ENCODE measurements at regions not wholly inside any gene's neighbourhood (a gene's known extent, or its start where the extent isn't known, plus 50 kb on each side); places are given as distances from the start of the nearest gene placed in this dataset.

GRCh38 chr1:56442290-56442877, 137.0 kb downstream of the PLPP3 start:
- DNase-seq = no peak

DNA sequence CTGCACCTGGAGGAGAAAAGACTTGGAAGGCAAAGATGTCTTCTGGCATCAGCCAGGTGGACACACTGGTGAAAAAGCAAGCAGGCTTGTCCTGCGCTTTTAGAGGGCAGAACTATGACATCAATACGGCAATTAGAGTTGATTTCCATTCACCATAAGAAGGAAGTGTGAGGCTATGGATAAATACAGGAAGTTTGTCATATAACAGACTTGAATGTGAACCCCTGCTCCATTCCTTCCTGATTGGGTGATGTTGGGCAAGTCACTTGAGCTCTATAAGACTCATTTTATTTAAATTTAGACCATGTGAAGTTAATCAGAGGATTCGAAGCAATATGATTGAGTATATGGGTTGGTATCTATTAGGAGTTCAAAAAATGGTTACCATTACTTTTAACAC, 137.8 kb downstream of the PLPP3 start:
- no peak for DNase-seq

- DNase-seq = no peak
These were observed 139.6 kb downstream of the PLPP3 start for GRCh38 chr1:56439610-56440264.

DNA sequence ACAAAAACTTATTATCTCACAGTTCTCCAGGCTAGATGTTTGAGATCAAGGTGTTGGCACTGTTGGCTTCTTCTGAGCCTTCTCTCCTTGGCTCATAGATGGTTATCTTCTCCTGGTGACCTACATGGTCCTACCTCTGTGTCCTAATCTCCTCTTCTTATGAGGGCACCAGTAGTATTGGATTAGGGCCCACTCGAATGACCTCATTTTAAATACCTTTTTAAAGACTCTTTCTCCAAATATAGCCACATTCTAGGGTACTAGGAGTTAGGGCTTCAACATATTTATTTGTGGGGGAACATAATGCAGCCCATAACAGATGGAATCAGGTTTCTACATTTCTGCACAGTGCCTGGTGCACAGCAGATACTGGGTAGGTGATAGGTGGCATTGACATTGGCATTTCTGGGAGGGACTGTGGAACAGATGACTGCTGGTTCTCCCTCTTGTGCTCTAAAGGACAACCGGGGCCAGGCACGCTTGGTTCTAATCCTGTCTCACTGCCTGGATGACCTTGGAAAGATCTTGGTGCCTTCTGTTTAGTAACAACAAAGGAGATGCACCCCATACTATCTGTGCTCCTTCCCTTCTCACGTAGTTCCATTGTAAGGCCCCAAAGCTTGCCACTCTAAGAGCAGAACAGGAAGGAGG, 140.3 kb downstream of the PLPP3 start:
- DNase-seq = no peak

- DNase-seq = no peak
These were observed 141.4 kb downstream of the PLPP3 start for GRCh38 chr1:56437959-56438358.

GRCh38 chr1:56436912-56437417, 142.4 kb downstream of the PLPP3 start:
- no peak for DNase-seq

DNA sequence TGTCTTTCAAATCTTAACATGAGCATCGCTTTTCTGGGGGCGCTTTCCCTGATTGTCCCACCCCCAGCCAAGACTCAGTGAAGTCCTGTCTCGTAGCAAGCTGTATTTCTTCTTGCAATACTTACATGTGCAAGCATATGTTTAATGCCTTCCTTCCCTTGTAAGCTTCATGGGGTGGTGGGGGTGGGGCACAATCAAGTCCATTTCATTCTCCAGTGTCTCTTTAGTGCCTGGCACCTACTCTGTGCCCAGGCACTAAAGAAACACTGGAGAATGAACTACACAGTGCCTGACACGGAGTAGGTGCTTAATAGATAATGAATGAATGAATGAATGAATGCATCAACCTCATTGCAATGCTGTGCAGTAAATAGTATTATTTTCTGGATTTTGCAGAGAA, 143.1 kb downstream of the PLPP3 start:
- no peak for DNase-seq

DNA sequence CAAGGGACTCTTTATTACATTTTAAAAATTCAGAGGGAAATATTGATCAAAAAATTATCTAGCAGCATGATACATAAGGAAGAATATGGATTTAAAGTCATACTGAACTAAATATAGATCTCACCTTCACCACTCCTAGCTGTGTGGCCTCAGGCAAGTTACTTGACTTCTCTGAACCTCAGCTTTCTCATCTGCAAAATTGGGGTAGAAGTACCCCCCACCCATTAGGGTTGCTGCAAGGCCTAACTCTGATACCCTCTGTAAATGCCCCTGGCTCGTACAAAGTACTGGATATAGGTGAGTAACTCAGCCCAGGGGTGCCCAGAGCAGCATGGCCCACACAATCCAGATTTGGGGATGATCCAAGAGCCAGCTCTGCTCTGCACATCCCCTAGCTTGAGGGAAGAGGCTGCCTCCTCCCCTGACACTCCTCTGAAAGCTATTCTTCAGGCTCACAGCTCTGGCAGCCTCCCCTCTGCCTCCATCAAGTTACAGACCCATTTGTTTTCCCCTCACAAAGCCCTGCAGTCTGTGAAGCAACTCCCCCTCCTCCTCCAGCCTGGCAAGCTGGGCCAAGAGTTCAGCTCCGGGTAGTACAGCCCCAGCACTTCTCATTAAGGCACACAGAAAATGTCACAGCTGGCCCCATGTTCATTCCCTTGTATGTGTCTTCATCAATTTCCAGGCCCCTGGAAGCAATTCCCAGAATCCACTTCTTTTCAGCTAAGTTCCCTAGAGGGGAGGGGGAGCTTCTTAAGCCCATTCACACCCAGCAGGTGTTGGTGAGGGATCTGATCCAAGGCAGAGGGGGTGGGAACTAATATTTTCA, 143.7 kb downstream of the PLPP3 start:
- no peak for DNase-seq

DNA sequence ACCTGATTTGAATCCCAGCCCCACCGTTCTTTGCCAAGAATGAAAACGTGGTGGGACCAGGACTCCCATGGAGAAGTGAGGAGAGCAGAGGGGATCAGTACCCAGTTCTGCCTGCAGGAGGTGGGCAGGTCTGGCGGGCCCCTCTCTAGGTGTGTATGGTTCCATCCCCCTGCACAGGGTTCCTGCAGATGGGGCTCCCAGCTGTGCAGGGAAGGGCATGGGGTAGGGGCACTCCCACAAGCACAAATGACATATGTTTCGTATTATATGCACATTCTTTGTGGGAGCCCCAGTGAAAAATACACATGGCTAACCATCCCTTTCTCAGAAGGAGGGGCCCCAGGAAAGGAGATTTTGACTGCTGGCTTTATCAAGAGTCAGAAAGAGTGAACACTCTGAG, 144.6 kb downstream of the PLPP3 start:
- DNase-seq = no peak

GRCh38 chr1:56434025-56434424, 145.3 kb downstream of the PLPP3 start:
- DNase-seq = no peak

DNA sequence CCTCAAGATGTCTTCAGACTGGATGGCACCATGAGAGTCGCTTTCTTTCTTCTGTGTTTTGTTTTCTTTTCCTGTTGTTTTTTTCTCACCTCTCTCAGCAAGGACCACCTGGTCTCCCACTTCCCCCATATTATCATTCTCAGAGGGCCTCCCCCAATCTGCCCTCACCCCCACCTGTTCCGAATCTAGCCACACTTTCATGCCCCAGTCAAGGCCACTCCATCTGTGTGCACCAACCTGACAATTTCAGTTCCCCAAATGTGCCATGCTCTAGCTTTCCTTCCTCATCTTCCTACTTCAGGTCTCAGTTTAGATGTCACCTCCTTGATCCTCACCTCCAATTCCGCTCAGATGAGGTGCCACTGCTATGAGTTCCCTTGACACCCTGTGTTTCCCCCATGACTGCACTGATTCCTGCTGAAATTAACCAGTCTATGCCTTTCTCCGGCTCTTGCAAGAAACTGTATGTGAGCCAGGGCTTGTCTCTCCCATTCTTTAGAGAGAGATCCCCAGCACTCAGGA, 146.2 kb downstream of the PLPP3 start:
- DNase-seq = no peak

GRCh38 chr1:56432166-56432971, 147.0 kb downstream of the PLPP3 start:
- no peak for DNase-seq

GRCh38 chr1:56430141-56430839, 149.1 kb downstream of the PLPP3 start:
- DNase-seq = no peak

DNA sequence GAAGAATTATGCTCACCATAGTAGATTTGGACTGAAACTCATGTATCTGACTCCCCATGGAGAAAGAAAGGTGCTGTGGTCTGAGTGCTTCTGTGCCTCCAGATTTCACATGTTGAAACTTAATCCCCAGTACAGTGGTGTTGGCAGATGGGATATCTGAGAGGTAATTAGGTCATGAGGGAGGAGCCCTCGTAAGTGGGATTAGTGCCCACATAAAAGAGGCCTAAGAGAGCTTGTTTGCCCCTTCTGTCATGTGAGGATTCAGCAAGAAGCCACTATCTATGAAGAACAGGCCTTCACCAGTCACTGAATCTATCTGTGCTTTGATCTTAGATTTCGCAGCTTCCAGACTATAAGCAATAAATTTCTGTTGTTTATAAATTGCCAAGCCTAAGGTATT, 150.1 kb downstream of the PLPP3 start:
- DNase-seq = no peak

GRCh38 chr1:56426587-56427381, 152.6 kb downstream of the PLPP3 start:
- no peak for DNase-seq

- no peak for DNase-seq
These were observed 153.8 kb downstream of the PLPP3 start for GRCh38 chr1:56425494-56426037.

GRCh38 chr1:56424744-56425493, 154.4 kb downstream of the PLPP3 start:
- no peak for DNase-seq

- no peak for DNase-seq
These were observed 155.6 kb downstream of the PLPP3 start for GRCh38 chr1:56423716-56424115.

GRCh38 chr1:56418151-56418631, 161.2 kb downstream of the PLPP3 start:
- no peak for DNase-seq

- DNase-seq = no peak
These were observed 161.7 kb downstream of the PLPP3 start for GRCh38 chr1:56417646-56418045.

Data from NCI-H1930 (cell line).